ENCODE measurements at regions not wholly inside any gene's neighbourhood (a gene's known extent, or its start where the extent isn't known, plus 50 kb on each side); places are given as distances from the start of the nearest gene placed in this dataset.

- no peak for DNase-seq
Observed at GRCh38 chr18:41617647-41618046, 337.4 kb upstream of the PIK3C3 start.

- DNase-seq = no peak
Observed at GRCh38 chr18:41613003-41613609, 341.9 kb upstream of the PIK3C3 start.

GRCh38 chr18:41604964-41605363, 350.1 kb upstream of the PIK3C3 start:
- DNase-seq = no peak

- no peak for DNase-seq
Observed at GRCh38 chr18:41602034-41602433, 353.0 kb upstream of the PIK3C3 start.

GRCh38 chr18:41600693-41601391, 354.2 kb upstream of the PIK3C3 start:
- DNase-seq = no peak

- DNase-seq = no peak
Observed at GRCh38 chr18:41599466-41599865, 355.6 kb upstream of the PIK3C3 start.

GRCh38 chr18:41594582-41594981, 360.5 kb upstream of the PIK3C3 start:
- DNase-seq = no peak

- no peak for DNase-seq
Observed at GRCh38 chr18:41593171-41593675, 361.8 kb upstream of the PIK3C3 start.

- DNase-seq = no peak
Observed at GRCh38 chr18:41587976-41588375, 367.1 kb upstream of the PIK3C3 start.

GRCh38 chr18:41585512-41585911, 369.5 kb upstream of the PIK3C3 start:
- no peak for DNase-seq

GRCh38 chr18:41579185-41579584, 375.8 kb upstream of the PIK3C3 start:
- DNase-seq = no peak

- DNase-seq = no peak
Observed at GRCh38 chr18:41577529-41577928, 377.5 kb upstream of the PIK3C3 start.

GRCh38 chr18:41576643-41577042, 378.4 kb upstream of the PIK3C3 start:
- DNase-seq = no peak

GRCh38 chr18:41569867-41570266, 385.2 kb upstream of the PIK3C3 start:
- no peak for DNase-seq

GRCh38 chr18:41561961-41562360, 393.1 kb upstream of the PIK3C3 start:
- DNase-seq = no peak

GRCh38 chr18:41558715-41559114, 396.3 kb upstream of the PIK3C3 start:
- no peak for DNase-seq

- DNase-seq = no peak
Observed at GRCh38 chr18:41553716-41554115, 401.3 kb upstream of the PIK3C3 start.

GRCh38 chr18:41548521-41549260, 406.3 kb upstream of the PIK3C3 start:
- no peak for DNase-seq

GRCh38 chr18:41545091-41545888, 409.7 kb upstream of the PIK3C3 start:
- DNase-seq = no peak

- no peak for DNase-seq
Observed at GRCh38 chr18:41543815-41544214, 411.2 kb upstream of the PIK3C3 start.

GRCh38 chr18:41540237-41540871, 414.7 kb upstream of the PIK3C3 start:
- DNase-seq = no peak

- no peak for DNase-seq
Observed at GRCh38 chr18:41538751-41539150, 416.3 kb upstream of the PIK3C3 start.

GRCh38 chr18:41537666-41538065, 417.4 kb upstream of the PIK3C3 start:
- DNase-seq = no peak
